ENCODE measurements at regions not wholly inside any gene's neighbourhood (a gene's known extent, or its start where the extent isn't known, plus 50 kb on each side); places are given as distances from the start of the nearest gene placed in this dataset.
"Not testable (repeated sequence)": the region's sequence is repeated elsewhere in the genome, so short reads cannot be mapped to it uniquely, and the experiment has no call there.

DNA sequence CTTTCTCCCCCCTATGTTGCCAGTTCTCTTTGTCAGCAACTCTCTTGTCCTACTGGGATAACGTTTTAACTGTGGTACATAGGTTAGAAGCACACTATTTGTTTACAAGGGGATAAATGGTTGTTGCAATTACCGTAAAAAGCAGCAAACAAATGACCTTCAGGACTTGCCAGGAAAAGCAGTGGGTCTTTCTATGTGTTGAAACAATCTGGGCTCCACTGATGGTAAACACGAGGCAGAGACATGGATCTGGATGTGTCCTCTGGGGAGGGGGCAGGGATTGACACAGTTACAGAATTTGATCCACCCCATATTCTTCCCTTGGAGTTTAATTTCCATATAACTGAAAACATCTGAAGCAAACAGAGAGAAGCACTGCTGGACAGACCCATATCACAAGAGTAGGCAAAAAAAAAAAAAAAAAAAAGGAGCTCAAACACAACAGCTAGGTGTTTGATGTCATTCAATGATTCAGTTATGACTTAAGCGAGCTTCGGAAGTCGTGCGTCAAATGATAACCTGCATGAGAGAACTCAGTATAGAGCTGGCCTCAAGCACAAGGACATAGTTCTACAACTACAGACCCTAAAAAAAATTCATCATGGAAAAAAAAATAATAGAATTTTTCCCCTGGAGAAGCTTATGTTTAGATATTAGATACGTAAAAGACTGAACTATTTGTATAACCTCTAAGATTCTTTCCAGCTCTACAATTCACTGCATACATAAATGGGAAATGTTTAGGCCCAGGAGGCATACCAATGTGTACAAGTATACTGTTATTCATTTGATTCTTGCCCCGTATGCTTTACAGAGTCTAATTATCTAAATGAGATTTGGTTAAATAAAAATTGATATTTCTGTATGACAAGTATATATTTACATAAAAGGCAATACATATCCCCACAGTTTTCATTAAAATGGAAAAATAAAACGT, 127.7 kb downstream of the ALDH8A1 start:
- no peak for FAIRE-seq

DNA sequence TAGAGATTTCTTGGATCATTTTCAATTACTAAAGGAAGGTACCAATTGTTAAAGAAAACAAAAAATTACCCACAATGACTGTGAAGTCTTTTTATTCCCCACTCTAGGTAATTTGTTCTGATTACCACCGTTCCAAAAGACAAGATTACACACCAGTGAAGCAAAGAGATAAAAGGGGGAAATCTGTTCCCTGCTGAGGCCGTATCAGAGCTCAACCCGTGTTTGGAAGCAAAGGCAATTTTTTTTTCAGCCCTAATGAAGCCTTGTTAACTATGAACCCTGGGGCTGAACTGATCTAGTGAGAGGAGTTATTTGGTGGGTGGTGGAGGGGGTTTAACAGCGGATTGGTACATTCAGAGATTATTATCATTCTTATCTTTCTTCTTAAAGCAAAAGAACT, 128.5 kb downstream of the ALDH8A1 start:
- FAIRE-seq, result no peak

DNA sequence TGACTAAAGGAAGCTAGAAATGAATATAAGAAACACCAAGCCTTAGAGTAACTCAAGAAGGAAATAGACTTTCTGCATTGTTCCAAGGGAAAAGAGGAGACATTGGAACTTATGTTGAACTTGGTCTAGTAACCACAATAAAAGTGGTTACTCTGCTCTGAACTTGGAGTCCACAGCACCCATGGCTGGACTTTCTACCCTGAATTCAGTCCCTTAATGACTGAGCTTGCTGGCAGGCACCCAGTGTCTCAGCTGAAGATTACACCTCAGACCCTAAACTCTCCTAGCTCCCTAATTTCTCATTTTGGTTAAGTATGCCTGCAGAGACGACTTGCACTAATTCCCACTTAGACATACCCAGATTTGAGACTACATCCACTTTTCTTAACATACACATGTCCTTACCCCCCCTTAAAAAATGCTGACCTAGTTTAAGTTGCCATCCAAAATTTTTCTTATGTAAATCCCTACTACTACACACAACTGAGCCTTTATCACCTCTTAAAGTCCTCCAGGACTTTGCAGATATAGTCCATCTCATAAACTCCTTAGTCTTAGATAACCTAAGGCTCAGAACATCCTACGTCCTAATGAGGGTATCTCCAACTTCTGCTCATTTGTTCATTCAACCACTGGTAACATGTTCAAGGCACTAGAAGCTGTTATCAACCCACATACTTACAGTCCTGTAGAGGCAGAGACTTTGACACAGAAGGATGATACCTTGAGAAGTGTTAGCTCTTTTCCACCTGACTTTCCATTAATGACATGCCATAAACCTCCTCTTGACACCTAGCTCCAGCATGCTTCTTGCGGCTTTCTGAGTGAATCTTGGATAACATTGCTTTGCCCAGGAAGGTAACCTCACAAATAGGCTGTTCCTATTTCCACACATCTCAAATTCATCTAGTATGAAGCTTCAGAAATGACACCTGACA, 129.8 kb downstream of the ALDH8A1 start:
- FAIRE-seq, result no peak

DNA sequence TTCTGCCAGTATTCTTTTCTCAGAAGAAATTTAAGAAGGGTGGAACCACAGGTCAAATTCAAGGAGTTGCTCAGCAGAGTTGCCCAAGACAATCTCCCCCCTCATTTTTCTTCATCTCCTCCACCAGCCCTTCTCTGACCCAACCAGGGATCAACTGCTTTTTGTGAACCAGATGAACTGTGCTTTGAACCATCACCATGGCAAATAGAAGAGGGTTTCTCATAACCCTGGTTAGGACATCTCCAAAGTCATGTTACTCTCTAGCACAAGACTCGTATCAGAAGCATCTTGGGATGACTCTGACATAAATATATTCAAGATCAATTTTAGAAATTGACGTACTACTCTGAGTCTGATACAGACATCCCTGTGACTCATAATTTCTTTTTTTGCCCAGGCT, 130.7 kb downstream of the ALDH8A1 start:
- FAIRE-seq, result no peak

DNA sequence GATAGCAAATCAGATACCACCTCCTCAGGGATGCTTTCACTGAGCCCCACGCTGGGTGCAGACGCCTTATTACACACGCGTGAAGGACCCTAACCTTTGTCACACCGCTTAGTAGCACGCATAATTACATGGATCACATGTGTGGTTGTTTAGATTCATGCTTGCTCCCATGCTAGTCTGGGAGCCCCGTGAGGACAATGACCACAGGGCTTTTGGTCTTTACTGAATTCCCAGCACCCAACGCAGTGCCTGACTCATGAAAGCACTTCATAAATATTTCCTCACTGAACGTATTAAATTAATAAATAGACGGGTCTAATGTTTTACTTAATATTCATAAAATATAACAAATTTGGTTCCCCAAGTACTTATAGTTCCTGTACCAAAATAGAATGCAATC, 132.5 kb downstream of the ALDH8A1 start:
- FAIRE-seq, result no peak

DNA sequence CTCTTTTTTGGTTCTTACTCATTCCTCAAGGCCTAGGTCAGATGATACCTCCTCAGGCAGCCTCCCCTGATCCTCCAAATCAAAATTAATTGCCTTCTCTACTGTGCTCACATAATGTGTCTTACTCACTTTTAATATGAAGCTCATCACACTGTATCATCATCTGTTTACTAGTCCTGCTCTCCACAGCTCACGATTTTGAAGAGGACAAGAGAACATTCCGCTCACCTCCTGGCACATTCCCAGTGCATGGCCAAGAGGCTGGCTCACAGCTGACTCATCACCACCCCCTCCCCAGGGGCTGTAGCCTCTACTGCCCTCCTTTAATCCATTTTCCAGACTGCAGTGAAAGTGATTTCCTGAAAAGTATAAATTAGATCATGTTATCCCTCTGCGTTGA, 133.1 kb downstream of the ALDH8A1 start:
- no peak for FAIRE-seq

DNA sequence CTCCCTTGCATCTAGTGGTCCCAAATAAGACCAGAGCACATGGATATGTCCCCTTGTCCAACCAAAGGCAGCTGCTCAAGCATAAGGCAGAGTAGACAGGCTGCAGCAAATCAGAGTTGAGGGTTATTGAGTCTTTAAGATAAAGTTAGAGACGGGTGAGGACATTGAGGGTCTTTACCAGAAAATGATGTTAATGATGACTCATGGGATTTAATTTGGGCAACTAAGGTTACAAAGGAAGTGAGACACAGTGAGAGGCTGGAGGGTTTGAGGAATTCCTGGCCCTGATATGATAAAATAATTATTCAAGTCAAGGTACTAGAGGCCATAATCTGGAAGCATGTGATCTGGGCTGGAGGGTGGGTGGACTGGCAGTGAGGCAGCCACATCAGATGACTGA, 133.6 kb downstream of the ALDH8A1 start:
- no peak for FAIRE-seq

DNA sequence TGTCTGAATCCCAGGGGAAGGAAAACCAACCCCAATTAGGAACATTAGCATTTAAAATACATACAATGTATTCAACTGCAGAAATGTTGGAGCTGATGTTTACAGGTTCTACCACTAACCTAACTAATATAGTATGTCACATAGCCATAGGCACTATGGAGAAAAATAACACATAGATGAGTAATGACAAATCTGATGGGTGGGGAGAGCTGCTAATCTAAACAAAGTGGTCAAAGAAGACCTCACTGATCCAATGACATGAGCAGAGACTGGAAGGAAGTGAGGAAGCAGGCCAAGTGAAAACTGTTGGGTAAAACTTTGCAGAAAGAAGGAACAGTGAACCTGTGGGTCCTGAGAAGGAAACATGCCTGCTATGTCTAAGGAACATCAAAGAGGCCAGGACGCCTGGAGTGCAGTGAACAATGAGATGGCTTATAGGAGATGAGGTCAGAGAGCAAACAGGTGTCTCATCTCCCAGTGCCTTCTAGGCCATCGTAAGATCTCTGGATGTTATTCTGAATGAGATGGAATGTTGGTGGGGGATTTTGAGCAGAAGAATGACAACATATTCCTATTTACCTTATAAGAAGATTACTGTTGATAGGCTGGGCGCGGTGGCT, 135.7 kb downstream of the ALDH8A1 start:
- FAIRE-seq, result no peak

DNA sequence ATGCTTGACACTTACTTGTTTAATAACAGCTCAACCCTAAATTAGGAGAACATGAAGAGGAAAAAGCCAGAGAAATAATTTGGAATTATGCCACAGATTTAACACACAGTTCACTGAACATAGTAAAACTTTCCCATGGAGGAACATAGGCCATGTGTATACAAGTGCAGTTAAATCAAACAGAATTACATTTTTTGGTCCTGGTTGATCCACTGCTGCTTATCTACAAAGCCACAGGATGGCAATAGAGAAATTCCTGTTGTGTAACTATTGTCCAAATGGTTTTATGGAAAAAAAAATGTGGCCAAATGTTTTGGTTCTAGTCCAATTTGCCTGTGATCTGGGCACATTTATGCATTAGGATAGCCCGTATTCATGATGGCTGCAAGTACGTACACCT, 136.8 kb downstream of the ALDH8A1 start:
- FAIRE-seq, result no peak

DNA sequence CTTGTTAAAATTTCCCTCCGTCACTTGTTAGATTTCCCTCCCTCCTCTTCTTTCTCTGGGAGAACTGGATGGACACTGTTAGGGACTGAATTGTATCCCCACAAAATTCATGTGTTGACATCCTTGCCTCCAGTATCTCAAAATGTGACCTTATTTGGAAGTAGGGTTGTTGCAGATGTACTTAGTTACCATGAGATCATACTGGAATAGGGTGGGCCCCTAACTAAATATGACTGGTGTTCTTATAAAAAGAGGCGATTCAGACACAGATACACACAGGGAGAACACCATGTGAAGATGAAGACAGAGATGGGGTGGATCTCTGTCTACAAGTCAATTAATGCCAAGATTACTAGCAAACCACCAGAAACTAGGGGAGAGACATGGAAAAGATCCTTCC, 139.5 kb downstream of the ALDH8A1 start:
- FAIRE-seq, result no peak

DNA sequence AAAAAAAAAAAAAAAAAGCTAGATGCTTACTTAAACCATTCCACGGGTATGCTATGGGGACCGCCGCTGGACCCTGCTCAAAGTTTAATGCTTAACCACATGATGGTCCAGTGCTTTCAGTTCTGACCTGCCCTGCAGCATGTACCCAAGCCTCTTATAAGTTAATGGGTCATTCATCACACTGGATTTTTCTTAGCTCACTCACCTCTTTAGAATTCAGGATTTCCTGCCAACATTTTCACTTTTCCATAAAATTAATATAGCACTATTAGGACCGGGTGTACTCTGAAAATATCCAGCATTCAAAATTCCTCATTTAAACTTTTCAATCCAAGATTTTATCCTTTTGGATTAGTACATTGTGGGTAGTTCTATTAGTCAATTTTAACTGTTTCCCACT, 140.8 kb downstream of the ALDH8A1 start:
- FAIRE-seq, result no peak

DNA sequence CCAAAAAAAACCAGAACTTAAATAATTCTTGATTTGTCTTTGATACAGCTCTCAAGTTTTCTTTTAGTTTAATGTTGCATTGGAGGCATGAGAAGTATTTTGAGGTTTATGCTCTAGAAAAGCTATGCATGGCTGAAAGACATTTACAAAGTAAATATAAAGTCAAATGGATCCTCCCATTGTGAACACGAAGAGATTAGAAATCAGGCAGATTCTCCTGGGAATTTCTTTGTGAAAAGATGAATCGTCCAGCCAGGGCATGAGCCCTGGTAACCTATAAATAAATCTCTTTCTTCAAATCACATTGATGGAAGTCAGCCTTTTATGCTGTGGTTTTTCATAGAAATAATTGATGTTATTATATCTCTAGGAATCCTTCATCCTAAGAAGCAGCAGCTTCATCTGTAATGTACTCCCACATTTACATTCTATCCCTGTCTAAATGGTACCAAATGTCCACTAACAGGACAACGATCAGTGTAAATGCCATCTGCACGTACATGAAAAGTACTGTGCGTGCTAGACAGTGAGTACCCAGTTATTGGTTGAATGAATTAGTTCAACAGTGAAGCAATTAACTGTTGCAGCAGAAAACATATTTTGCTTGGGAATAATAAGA, 143.6 kb downstream of the ALDH8A1 start:
- FAIRE-seq, result no peak

DNA sequence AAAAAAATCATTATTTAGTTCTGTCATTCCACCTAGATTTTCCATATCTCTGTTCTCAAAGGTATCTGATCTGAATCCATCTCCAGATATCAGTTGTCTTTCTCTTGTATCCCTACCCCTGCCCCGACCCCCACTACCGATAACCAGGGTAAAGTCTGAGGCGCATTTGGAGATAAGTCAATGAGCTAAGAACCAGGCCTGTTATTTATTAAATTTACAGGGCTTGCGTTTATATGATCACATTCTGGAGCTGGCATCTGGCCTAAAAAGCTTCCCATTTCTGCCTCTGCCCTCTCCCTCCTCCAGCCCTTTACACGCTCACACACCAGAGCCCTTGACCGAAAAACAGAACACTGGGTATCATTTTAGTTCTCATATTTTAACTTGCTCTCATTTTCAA, 144.7 kb downstream of the ALDH8A1 start:
- FAIRE-seq, result no peak

DNA sequence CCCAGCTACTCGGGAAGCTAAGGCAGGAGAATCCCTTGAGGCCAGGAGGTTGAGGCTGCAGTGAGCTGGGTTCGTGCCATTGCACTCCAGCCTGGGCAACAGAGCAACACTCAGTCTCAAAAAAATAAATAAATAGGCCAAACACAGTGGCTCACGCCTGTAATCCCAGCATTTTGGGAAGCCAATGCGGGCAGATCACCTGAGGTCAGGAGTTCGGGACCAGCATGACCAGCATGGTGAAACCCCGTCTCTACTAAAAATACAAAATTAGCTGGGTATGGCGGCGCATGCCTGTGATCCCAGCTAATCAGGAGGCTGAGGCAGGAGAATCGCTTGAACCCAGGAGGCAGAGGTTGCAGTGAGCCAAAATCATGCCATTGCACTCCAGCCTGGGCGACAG, 145.6 kb downstream of the ALDH8A1 start:
- not testable (repeated sequence) for FAIRE-seq

DNA sequence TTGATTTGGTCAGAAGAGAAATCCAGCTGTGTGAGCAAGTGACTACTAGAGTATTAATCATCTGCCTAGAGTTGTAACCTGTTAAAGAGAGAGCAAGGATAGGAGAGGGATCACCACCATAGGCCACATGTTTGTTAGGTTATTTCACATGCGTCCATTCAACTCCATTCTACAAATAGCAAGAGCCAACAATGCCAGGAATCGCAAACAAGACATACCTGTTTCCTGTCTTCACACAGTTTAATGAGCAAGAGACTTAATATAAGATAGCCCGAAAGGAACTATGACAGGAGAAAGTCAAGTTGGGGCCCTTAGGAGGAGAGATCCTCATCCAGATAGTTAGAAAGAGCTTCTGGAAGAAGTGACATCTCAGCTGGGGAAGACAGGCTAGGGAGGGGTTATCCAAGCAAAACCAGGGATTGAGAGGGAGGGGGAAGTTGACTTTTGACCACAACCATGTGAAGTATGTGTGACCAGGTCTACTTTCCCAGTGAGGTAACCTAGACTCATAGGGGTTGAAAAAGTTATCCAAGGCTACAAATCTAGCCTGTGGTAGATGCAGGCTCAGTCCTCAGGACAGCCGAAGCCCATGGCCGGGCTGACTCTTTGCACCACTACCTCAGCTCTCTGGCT, 147.4 kb downstream of the ALDH8A1 start:
- FAIRE-seq, result no peak

DNA sequence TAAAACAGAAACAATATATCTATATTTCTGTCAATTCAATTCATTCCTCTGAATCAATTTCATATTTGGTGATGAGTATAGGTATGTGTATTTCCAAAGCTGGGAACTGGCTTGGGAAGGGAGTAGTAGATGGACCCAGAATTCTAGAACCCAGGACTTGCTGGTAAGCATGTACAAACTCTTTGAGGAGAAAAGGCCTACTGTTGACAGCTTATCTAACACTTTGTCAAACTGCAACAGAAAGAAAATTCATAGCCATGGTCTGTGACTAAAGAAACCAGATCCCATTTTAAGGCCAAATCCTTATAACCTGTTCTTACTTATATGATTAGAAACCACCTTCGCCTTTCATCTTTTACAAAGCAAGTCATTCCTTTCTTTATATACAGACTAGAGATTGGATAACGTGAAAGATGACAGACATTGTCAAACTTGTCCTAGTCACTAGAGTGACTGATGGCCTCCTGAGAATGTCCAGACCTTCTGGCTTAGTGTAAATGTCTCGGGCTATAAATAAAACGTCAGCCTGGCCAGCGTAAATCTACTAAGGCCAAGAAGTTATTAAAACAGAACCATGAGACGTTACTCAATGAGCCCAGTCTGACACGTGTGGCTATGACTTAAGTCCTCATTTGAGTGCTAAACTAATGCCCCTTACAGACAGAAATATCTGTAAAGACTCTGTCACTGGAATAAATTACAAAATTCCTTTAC, 152.3 kb downstream of the ALDH8A1 start:
- FAIRE-seq, result no peak

DNA sequence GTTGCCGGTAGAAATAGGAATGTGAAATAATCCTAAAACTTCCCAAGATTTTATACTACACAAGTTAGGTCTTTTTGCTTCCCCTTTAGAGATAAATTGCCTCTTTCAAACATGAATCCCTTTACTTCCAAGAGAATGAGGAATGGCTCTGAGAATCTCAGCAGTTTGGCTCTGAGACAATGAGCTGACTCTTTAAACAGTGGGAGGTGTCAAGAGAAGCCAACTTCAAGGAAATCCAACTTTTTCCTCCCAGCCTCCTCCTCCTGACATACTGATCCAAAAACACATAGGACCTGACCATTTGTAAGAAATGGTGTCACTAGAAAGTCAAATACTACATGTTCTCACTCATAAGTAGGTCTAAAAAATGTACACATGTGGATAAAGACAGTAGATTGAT, 154.2 kb downstream of the ALDH8A1 start:
- FAIRE-seq, result no peak

DNA sequence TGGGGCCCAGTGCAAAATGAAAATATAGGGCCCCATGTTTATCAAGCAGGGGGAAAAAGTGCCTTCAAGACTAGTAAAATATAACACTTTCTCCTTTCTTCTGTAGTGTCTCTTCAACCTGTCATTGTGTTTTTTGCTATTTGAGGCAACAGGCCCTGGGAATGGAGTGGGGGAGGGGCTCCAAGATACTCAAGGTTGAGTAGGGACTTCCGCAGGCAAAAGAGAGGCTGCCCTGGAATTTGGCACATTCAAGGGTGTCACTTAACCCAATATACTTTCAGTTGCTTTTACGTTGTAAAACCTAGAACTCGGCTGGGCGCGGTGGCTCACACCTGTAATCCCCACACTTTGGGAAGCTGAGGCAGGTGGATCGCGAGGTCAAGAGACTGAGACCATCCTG, 154.9 kb downstream of the ALDH8A1 start:
- no peak for FAIRE-seq

DNA sequence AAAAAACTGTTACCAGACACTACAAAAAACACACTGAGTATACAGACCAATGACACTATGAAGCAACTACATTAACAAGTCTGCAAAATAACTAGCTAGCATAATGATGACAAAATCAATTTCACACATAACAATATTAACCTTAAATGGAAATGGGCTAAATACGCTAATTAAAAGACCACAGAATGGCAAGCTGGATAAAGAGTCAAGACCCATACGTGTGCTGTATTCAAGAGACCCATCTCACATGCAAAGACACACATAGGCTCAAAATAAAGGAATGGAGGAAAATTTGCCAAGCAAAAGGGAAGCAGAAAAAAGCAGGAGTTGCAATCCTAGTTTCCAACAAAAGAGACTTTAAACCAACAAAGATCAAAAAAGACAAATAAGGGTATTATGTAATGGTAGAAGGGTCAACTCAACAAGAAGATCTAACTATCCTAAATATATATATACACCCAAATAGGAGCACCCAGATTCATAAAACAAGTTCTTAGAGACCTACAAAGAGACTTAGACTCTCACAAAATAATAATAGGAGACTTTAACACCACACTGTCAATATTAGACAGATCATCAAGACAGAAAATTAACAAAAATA, 158.6 kb downstream of the ALDH8A1 start:
- FAIRE-seq, result not testable (repeated sequence)

DNA sequence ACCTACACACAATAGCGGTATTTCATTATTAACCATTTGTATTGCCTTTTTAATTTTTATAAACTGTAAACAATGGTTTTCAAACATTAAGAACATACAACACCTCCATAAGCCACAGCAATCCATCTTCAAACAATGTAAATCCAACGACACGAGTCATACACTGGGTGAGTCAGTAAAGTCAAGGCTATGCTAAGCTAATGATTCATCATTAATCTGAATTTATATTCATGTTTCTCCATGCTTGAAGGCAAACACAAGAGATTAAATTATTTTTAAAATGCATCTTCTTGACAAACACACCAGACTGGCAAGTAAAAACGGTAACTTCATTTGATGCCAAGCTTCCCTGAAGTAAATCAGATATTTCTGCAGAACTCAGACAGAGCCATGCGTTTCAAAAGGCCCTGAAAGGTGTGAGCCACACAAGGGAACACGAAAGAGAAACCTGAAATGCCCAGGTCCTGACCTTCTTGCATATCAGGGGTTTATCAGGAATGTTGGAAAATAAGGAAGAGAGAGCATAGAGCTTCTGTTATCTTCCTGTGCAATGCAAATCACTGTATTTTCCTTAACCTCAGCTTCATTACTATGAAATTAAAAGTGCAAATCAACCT, 162.5 kb downstream of the ALDH8A1 start:
- FAIRE-seq, result no peak

DNA sequence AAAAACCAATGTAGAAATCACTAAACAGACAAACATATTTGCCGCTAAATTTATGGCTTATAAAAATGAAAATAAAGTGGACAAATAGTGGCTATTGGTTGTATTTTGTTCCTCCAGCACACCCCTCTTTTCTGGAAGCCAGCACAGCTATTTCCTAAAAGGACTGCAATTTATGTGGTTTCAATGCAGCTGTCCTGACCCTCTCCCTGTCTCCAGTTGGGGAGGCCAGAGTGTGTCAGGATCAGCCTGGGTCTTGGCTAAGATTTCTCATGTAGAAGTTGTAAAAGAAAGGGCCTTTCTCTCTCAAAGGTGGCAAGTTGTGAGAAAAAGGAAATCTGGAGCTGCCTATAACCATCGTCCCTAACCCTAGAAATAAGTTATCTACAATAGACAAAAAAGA, 165.6 kb downstream of the ALDH8A1 start:
- FAIRE-seq, result no peak

Data from colon (tissue), 2 donors.